Transverse colon (tissue), 4 donors: ENCODE measurements at regions not wholly inside any gene's neighbourhood (a gene's known extent, or its start where the extent isn't known, plus 50 kb on each side); places are given as distances from the start of the nearest gene placed in this dataset.

Source experiments
- CTCF ChIP-seq, 5 experiments: fragments of 200-600 bp in 3 of 5; fragments of 450-650 bp in 2 of 5; sonication (generic) in 3 of 5; IDR thresholded peaks; 1 replicate in 2 of 5; 2 replicates in 3 of 5; pipeline ENCODE4 v1.5.1; 2016 to 2017; ENCODE audit warnings: antibody characterized with exemption in 5 of 5, inconsistent platforms in 3 of 5, mild to moderate bottlenecking in 2 of 5, moderate library complexity in 1 of 5
- EP300 ChIP-seq: sonication (generic); formaldehyde crosslinking; IDR thresholded peaks from one replicate; pipeline ENCODE4 v1.6.1; 2017; ENCODE audit warnings: antibody characterized with exemption, low read depth
- POLR2AphosphoS5 ChIP-seq, 3 donors: sonication (generic); formaldehyde crosslinking; IDR thresholded peaks; one replicate each; pipeline ENCODE4 v1.6.1; 2016; ENCODE audit warnings: antibody characterized with exemption in 3 of 3

- TF ChIP-seq CTCF (IDR thresholded peaks at IDR 0.05) (no peak), POLR2AphosphoS5 (IDR thresholded peaks at IDR 0.05) (no peak), EP300 (no peak)
Observed at GRCh38 chr15:88322461-88322860, 65.9 kb upstream of the NTRK3 start.
